Inflammatory macrophage treated with lipopolysaccharide for 1 hour (primary cell): ENCODE measurements at regions not wholly inside any gene's neighbourhood (a gene's known extent, or its start where the extent isn't known, plus 50 kb on each side); places are given as distances from the start of the nearest gene placed in this dataset.

Experiments used
- DNase-seq, 2 donors: peaks; one replicate each; pipeline ENCODE4 v3.0.0-alpha.2; 2020 to 2022

DNA sequence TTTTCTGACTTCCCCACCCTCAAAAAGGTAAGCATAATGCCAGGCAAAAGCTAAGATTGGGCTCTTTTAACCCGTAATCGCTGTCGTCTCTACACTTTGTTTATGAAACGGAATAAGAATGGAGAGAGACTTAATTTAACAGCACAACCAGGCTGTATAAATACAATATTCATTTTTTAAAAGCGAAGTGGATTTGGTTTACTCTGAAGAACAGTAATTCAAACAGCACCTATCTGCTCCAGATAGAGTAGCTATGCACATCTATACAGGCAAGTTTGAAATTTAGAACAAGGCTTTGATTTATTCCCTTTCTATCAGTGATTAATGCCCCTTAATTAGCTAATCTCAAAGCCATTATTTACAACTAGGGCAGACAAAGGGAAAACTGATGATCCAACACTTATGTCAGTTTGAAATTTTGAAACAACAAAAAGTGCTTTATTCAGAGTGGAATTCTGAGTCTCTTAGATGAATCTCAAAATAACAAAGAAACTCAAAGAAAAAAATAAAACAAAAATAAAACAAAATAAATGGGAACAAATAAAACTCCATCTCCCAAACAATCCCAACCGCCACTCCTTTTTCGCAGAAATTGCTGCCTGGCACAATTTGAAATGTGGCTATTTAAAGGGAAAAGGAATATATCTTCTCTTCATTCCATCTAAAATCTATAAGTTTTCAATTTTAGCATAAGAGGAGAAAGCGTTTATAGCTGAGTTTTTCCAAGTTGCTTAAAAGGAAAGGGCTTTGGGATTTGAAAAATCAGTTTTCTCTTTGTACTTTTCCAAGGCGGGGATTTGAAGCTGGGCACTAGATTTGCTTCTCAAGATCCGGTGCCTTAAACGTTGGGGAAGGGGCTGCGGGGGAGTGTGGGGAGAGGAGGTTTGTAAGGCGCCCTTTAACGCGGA lies 298.6 kb downstream of the PARP8 start:
- DNase-seq: no peak

DNA sequence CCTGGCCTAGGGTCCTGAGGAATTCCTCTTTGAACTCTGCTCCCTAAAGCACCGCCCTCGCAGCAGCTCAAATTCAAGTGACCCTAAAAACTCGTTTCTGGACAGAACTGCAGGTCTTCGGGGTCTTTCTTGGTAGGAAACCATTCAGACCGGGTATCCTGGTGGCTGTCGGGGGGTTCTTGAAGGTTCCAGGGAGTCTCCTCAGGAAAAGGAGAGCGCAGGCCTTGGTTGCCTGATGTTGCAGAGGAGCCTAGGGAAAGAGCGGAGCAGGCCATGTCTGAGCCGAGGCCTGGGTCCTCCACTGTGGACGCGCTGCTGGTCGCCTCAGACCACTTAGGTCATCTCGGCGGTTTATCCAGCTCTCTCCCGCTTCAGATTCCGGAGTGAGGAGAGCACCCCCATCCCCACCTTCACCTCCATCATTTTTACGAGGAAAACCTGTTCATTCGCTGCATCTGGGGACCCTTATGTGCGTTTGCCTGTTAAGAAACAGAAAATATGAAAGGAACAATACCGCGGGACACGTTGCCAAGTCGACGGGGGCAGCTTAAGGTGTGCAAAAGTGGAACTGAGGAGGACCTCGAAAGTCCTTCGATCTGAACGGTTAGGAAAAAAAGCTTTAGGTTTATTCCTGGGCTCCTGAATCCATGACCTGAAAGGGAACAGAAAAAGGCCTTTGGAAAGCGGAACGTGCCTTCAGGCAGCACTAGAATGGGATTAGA lies 299.4 kb downstream of the PARP8 start:
- no peak for DNase-seq

DNA sequence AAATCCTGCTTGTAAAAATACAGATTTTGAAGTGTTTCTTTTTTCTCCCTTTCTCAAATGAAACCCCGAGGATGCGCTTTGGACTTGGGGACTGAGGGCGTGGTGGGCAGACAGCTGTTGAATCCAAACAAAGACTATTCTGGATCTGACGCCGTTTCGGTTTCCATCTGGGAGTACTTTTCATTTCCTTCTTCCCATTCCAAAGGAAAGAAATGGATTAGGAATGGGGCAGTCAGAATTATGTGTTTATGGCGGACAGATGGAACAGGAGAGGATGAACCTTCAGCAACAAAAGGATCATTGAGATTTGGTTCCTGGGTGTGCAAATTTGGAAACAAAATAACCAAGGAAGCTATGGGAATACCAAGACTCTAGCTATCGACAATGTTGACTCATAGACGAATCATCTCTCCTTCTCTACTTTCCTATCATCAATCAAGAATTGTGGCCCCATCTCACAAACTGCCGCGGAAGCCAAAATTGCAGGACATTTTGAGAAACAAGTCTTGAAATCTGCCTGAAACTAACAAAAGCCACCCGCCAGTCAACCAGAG lies 300.6 kb downstream of the PARP8 start:
- DNase-seq: no peak

DNA sequence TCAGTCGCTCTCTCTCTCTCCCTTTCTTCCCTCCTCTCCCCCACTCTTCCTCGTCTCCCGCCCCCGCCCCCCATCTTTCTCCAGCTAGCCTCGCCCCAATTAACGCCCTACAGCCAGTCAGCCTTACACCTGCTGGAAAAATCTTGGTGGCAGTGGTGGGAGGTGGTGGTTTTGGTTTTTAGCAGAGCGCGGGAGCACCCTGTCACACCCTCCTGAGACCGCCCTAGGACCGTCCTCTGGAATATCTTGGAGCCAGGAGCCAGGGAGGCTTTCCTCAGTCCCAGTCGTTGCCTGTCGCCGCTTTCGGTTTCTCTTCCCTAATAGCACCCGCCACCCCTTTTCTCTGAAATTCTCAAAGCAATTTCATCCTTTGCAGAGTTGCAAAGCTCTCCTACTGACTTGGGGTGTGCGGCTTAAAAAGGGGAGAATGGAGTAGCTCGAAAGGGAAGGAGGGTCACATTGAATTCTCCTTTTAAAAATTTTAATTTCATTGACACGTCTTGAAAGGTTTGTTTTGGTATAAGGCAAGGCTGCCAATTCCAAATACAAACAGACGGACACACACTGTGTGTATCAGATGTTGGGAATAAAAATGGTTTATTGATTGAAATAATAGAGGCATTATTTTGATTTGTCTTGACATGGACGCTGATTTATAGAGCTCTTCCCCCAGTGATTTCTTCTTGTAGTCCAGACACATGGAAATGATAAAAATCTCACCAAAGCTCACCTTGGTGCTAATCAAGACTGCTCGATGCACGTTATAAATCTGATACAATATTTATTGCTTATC lies 301.3 kb downstream of the PARP8 start:
- peak; percentile 39 to 43 for DNase-seq

DNA sequence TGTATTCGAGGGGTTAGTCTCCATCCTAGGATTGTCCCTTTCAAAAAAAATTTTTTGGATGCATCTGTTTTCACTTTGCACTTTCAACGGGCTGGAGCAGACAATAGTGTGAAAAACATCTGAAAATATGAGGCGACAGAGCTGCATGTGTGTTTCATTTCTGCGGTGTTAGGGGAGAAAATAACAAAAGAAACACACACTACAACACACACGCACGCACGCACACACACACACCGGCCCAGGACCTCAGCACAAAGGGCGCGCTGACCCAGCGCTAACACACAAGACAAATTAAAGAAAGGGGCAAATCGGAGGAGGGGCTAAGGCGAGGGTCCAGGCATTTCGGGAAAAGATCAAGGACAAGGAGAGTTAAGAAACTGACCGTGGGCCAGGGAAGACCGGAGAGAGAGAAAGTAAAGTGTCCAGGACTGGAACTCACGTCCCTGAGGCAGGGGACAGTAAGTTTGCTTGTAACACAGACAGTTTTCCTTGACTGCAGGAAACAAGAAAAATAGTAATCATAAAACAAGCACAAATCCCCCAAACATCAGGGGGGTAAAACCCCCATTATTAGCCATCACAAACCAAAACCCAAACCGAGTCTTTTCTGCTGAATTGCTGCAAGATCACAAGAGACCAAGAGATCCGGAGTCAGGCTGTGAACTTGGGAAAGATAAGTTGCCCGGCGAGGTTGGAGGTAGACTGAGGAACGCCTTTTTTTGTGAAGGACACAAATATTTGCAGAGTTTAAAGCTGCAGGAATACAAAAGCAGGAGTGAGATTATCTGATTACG lies 302.1 kb downstream of the PARP8 start:
- DNase-seq: no peak

DNA sequence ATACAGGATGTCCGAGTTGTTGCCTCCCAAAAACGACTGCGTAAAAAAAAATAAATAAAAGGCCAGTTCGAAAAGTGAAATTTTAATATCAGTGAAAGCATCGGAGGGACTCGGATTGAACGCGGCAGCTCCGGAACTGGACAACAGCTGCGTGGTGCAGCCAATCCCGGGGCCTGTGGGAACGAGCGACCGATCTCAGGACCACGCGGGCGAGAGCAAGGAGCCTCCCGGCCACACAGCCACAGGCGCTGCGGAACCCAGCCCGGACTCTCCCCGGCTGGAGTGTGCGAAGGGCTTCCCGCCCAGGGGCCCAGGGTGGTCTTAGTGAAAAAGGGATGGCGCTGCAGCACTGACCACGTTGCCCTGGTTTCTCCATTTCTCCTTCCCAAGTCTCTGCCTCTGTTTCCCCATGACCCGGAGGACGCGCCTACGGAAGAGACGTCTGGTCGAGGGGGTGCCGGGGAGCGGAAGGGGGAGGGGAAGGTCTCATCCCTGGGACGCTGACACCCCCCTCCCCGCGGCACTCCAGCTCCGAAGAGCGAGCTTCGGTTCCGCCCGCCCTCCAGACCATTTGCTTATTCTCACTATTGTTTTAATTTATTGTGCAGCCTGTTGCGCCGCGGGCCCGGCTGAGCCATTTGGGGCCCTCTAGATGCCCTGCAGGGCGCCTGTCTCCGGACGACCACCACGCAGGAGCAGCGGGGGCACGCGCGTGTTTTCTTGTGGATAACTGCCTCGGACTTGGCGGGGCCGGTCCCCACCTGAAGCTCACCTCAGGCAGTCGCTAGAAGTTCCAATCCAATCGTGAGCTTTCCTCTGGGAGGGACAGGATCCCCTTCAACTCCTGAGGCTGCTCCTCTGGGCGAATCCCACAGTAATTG lies 303.0 kb downstream of the PARP8 start:
- no peak for DNase-seq

DNA sequence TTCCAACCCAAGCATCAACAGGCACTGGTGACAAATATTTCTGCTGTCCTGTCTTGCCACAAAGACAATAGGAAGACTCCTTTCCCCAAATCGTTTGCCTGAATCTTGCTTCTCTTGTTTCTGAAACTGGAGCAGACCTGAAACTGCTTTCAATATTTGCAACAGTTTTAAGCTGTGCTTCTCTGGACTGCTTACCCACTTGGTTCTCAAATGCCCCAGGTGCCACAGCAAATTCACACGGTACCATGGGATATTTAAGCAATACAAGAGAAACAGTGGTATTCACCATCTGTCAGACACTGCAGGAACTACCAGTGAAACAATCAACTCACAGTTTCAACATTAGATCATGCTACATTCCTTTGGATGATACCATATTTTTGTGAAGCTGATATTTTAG lies 309.4 kb downstream of the PARP8 start:
- no peak for DNase-seq

DNA sequence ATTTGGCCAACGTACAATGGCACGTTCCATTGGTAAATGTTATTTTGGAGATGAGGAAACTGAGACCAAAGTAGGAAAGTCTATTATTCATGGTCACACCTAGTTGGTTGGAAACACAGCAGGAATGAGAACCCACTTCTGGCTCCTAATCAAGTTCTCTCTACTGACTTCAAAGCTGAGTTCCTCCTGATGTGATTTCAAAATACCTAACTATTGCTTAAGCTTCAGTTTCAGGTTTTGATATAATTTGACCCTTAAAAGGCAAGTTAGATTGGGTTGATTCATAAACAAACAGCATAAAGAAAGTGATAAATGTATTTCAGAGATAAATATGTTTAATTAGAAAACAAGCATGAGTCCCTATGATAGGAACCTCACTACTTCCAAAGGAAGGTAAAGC lies 312.5 kb downstream of the PARP8 start:
- no peak for DNase-seq

DNA sequence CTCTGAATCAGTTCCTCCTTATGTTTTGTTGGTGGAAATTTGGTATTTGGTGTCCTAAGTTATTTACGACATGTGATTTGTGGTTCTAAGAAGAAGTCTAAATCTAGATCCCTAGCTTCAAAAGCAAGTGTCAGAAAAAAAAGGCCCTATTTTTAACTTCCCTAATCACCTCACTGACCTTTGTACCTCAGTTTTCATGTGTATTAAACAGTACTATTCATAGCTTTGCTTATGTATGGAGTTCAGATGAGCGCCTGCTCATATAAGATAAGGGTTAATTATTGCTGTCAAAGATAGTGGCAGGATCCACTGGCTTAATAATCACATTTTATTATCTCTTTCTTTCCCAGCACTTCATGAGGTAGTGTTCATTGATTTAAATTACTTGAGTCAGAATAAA lies 318.2 kb downstream of the PARP8 start:
- DNase-seq: no peak

DNA sequence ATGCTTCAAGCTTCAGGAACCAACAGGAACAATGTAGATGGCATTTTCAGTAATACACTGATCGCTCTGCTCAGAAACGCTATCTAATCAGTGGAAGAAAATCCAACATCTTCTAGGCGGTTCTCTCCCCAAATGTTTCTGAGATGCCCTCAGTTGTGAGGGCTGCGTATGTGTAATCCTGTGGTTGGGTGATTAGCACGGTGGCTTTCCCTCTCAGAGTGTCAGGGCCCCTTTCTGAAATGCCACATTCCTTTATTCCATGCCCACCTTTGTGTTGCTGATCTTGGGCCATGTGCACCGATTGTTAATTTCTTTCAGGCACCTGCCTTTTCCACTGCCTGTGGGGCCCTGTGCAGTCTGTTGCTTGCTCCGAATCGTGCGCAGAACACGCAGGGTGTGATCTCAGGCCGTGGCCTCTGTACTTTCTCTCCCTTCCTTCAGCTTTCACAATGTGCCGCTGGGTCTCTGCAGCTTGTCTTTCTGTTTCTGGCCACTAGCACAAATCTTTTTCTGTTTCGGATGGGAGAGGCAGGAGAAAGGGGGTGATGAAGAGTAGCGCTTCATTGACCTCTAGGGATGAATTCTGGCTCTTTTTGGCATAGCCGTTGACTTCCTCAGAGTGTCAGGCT lies 324.0 kb downstream of the PARP8 start:
- no peak for DNase-seq

DNA sequence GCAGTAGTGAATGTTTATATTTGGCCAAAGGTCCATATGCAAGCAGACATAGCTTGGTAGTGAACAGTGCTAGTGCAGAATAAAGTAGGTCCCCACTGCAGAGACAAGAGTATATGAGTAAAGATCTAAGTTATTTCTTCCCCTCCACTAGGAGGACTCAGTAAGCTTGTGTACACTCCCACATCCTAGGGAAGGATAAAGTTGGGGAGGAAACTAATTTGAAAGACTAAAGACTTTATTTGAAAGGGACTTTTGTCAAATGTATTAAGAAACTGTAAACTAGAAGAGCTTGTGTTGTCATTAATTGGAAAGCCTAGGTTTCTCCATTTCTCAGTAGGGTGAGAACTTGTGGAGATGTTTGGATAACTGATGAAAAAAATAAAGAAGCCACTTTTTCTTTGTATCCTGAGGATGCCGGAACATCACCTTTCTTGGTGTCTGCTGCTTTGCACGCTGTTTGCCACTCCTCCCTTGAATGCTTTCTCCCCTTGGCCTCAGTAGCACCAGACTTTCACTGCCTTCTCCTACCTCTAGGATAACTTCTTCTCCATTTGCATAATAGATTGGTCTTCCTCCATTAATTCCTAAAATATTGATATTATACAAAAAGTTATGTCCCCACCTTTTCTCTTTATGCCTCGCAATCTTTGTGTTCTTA lies 329.0 kb downstream of the PARP8 start:
- DNase-seq: no peak

DNA sequence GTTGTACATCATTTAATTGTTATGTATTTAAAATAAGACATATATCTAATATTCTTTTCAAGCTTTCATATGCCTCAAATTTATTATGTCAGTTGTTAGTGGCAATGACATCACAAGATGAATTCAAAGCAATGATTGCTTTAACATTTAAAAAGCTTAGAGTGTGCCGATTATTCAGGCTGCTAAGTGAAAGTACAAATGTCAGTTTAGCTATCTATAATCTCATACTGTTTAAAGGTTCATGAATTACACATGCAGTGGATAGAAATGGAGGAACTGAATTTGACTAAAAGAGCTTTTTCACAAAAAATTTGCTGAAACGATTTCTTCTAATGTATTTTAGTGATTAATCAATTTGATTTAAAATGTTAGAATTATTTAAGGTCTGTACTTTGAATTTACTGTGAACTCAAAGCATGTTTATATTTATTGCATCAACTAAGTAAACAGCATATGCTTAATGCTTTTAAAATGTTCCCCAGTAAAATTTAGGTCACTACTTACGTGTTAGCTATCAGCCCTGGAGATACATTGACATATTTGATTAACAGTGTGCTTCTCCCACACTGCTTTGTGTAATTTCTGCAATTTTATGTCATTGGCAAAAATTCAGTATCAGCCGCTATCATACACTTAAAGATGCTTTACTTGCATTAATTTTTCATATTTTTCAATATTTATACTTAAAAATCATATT lies 334.9 kb downstream of the PARP8 start:
- no peak for DNase-seq

DNA sequence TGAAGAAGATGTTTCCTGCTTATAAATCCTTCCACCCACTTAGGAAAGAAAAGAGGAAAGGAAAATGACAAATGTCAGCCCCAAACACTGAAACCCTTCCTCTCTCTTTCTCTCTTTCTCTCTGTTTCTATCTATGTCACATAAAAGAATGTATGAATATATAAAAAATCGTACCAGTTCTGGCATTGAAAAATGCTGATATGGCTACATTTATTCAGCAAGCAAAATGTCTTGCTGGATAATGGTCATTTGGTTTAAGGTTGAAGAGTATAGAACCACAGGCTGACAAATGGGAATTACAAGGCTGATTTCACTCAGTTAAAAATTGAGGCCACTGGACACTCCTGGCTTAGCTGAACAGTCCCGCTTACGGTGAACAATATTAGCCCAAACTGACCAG lies 335.9 kb downstream of the PARP8 start:
- DNase-seq: no peak

DNA sequence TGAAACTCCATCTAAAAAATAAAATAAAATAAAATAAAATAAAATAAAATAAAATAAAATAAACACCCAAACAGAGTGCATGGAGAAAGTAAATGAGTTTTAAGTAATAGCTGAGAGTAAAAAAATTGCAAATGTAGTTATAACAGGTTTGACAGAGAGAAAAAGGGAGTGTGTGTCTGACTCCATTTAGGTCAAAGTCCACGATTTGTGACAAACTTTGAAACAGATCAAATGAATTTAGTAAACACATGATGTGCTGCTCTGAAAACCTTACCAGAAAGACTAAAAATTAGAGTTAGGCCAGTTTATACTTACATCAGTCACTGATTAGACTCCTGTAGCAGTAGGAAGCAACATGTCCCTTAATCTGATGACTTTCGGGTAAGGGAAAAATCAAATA lies 346.6 kb downstream of the PARP8 start:
- no peak for DNase-seq

DNA sequence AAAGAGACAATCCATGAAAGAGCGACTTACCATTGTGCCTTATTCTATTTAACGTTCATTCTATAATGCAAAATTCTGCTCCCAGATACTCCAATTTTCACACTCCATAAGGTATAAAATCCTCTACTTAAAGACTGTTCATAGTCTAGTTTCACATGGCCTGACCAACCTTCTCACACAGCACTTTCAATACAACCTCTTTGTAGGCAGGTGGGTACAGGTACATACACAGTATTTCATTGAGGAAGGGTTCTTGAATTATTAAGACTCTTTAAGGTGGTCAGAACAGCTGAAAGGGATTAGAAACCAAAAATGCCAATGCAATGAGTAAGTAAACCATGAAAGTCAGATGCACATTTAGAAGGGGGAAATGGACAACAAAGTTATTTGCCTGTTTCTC lies 352.0 kb downstream of the PARP8 start:
- DNase-seq: no peak

DNA sequence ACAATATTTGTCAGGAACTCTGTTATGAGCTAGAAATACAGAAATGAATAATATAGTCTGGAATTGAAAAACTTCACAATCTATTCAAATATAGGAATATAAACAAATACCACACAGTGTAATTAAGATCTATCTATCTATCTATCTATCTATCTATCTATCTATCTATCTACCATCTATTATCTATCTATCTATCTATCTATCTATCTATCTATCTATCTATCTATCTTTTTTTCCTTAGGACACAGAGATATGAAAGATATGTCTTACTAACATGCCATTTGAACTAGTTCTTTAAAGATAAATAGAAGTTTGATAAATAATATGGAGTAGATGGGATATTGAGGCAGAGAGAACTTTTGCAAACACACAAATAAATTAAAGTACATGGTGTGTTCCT lies 357.8 kb downstream of the PARP8 start:
- DNase-seq: no peak

DNA sequence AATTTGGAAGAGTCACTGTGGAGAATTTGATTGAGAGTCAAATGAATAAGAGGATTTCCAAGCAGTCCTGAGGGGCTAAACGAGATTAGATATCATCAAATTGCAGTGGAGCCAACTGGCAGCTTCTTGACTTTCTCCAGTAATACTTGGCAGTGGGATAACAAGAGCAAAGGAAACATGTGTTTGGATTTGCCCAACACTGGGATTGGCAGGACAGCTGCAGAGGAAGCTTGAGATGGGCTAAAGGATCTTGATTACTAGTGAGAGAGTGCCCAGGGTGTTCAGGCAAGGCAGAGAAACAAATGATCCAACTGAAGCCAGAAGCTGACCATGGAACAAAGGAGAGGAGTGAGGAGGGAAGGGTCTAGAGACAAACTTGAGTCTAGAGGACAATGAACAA lies 356.0 kb upstream of the ISL1 start:
- no peak for DNase-seq

DNA sequence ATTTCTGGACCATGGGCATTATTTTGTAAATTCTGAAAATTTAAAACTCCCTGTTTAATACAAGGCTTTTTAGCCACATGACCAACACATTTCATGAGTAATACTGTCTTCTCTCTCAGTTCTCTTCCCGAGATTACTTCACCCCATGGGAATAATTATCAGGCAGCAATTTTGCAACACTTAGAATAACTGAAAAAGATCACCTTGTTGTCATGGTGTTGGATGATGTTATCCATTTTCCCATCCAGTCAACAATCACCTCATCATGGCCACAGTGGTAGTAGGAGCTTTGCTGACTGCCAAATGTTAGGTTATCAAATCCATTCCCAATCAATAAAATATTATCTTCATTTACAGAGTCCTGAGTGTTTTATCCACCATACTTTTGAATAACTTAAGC lies 354.9 kb upstream of the ISL1 start:
- DNase-seq: no peak

DNA sequence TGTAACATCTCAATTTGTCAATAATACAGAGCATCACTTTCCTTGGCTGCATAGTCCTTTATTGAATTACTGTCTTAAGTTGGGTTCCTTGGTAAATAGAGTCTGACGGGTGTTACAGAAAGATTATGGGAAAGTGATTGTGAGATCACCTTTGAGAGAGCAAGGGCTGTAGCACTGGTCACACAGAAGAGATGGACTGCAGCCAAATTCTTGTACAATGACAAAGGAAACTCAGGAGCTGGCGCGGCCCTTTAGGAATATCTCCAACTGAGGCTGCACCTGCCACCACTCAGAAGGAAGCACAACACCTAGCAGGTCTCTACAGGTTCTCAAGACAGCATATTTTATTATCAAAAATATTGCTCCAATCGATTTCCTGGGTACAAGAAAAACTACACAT lies 350.0 kb upstream of the ISL1 start:
- DNase-seq: no peak
